H1 (cell line): ENCODE measurements at regions not wholly inside any gene's neighbourhood (a gene's known extent, or its start where the extent isn't known, plus 50 kb on each side); places are given as distances from the start of the nearest gene placed in this dataset.

Experiments
- CTCF ChIA-PET: fragments of 300-600 bp; sonication (Branson Sonifier 250); formaldehyde crosslinking; loops from one replicate; lab custom pipeline; 2021; ENCODE audit not compliant: partially characterized antibody; lab: Charles Lee
- POLR2A ChIA-PET: fragments of 300-600 bp; sonication (Branson Sonifier 250); formaldehyde crosslinking; loops from one replicate; lab custom pipeline; 2021; ENCODE audit warnings: inconsistent platforms; ENCODE audit not compliant: partially characterized antibody; lab: Charles Lee
- DNase-seq, 2 experiments: peaks; one replicate each; pipeline versions ENCODE4 v3.0.0 to v3.0.0-alpha.2; 2010 to 2022; ENCODE audit warnings: low spot score in 2 of 2, low read depth in 1 of 2, mixed read lengths in 1 of 2
- FAIRE-seq: peaks from 2 replicates; lab custom pipeline; 2011; peaks lifted over from hg19 to GRCh38; lab: Jason Lieb, UNC
- H2AFZ ChIP-seq: 2 replicates; pipeline ENCODE4 v1.8.1; 2012; ENCODE audit warnings: low read length, inconsistent platforms
- H2AK5ac ChIP-seq: 2 replicates; pipeline ENCODE4 v1.6.1; 2013; ENCODE audit warnings: low read depth, low read length
- H2BK120ac ChIP-seq: replicated peaks from 2 replicates; pipeline ENCODE3; 2013; ENCODE audit warnings: low read depth, low read length, inconsistent platforms
- H2BK12ac ChIP-seq: 2 replicates; pipeline ENCODE4 v1.6.1; 2013; ENCODE audit warnings: low read depth, low read length
- H2BK15ac ChIP-seq: 2 replicates; pipeline ENCODE4 v1.6.1; 2013; ENCODE audit warnings: low read length
- H2BK20ac ChIP-seq: 2 replicates; pipeline ENCODE4 v1.6.1; 2013; ENCODE audit warnings: low read length
- H2BK5ac ChIP-seq: 2 replicates; pipeline ENCODE4 v1.6.1; 2013; ENCODE audit warnings: low read depth, low read length
- H3K14ac ChIP-seq: 2 replicates; pipeline ENCODE4 v1.6.1; 2013; ENCODE audit warnings: inconsistent platforms; ENCODE audit not compliant: insufficient read length
- H3K18ac ChIP-seq: 2 replicates; pipeline ENCODE4 v1.6.1; 2013; ENCODE audit warnings: low read length; ENCODE audit errors: extremely low read depth
- H3K23ac ChIP-seq: 2 replicates; pipeline ENCODE4 v1.6.1; 2013; ENCODE audit warnings: inconsistent platforms; ENCODE audit not compliant: insufficient read length
- H3K23me2 ChIP-seq: 2 replicates; pipeline ENCODE4 v1.6.1; 2013; ENCODE audit warnings: low read depth, low read length
- H3K27ac ChIP-seq: 2 replicates; pipeline ENCODE4 v1.6.1; 2011; ENCODE audit warnings: low read depth, low read length, inconsistent platforms
- H3K27me3 ChIP-seq, 4 experiments: replicated peaks in 1 of 4; 1 replicate in 1 of 4; 2 replicates in 3 of 4; pipeline versions ENCODE4 v1.6.1 to v1.8.1; 2011 to 2013; ENCODE audit warnings: low read length in 3 of 4, mild to moderate bottlenecking in 3 of 4, inconsistent platforms in 2 of 4, mixed read lengths in 2 of 4, moderate library complexity in 1 of 4; ENCODE audit not compliant: control insufficient read depth in 3 of 4, insufficient read depth in 3 of 4; ENCODE audit errors: extremely low read depth in 1 of 4
- H3K36me3 ChIP-seq, 4 experiments: 2 replicates each; pipeline versions ENCODE4 v1.6.1 to v1.8.1; 2011 to 2013; ENCODE audit warnings: mild to moderate bottlenecking in 4 of 4, low read length in 3 of 4, moderate library complexity in 2 of 4, control low read depth in 1 of 4, inconsistent platforms in 1 of 4; ENCODE audit not compliant: insufficient read depth in 4 of 4, control insufficient read depth in 2 of 4
- H3K4ac ChIP-seq: replicated peaks from 2 replicates; pipeline ENCODE3; 2013; ENCODE audit warnings: low read length, low read depth, mixed read lengths, inconsistent platforms; ENCODE audit not compliant: insufficient read length
- H3K4me1 ChIP-seq, 4 experiments: replicated peaks in 1 of 4; 1 replicate in 1 of 4; 2 replicates in 3 of 4; pipeline versions ENCODE4 v1.6.1 to v1.8.1; 2011 to 2013; ENCODE audit warnings: low read length in 3 of 4, inconsistent platforms in 2 of 4, mixed read lengths in 1 of 4; ENCODE audit not compliant: insufficient read depth in 4 of 4, control insufficient read depth in 3 of 4
- H3K4me2 ChIP-seq, 2 experiments: 2 replicates each; pipeline versions ENCODE4 v1.6.1 to v1.8.1; 2011 to 2013; ENCODE audit warnings: low read depth in 2 of 2, low read length in 2 of 2, control low read depth in 1 of 2, inconsistent platforms in 1 of 2, mild to moderate bottlenecking in 1 of 2; ENCODE audit not compliant: insufficient read depth in 1 of 2
- H3K4me3 ChIP-seq, 4 experiments: fragments of 200-600, 300-600 bp in 1 of 4; sonication (generic), shearing (Covaris generic), sonication (Bioruptor Twin) in 1 of 4; 2 replicates each; pipeline versions ENCODE4 v1.5.1 to v1.8.1; 2011 to 2016; ENCODE audit warnings: low read length in 4 of 4, low read depth in 3 of 4, control low read depth in 2 of 4, inconsistent platforms in 2 of 4, mild to moderate bottlenecking in 2 of 4, mixed read lengths in 1 of 4, moderate library complexity in 1 of 4; ENCODE audit not compliant: insufficient read depth in 2 of 4; ENCODE audit errors: extremely low read depth in 1 of 4
- H3K56ac ChIP-seq: replicated peaks from 2 replicates; pipeline ENCODE3; 2013; ENCODE audit warnings: low read depth, mild to moderate bottlenecking, mixed read lengths, low read length, inconsistent platforms; ENCODE audit not compliant: insufficient read length
- H3K79me1 ChIP-seq: 2 replicates; pipeline ENCODE4 v1.6.1; 2013; ENCODE audit warnings: low read depth, low read length, control low read depth
- H3K79me2 ChIP-seq, 2 experiments: 2 replicates each; pipeline versions ENCODE4 v1.6.1 to v1.8.1; 2012 to 2013; ENCODE audit warnings: low read length in 2 of 2, mild to moderate bottlenecking in 2 of 2, inconsistent platforms in 1 of 2; ENCODE audit not compliant: insufficient read depth in 2 of 2, control insufficient read depth in 1 of 2
- H3K9ac ChIP-seq, 4 experiments: replicated peaks in 1 of 4; 1 replicate in 1 of 4; 2 replicates in 3 of 4; pipeline versions ENCODE4 v1.6.1 to v1.8.1; 2011 to 2013; ENCODE audit warnings: low read depth in 3 of 4, low read length in 3 of 4, control low read depth in 2 of 4, mild to moderate bottlenecking in 2 of 4, moderate library complexity in 2 of 4, inconsistent platforms in 1 of 4; ENCODE audit errors: extremely low read depth in 1 of 4
- H3K9me3 ChIP-seq, 2 experiments: 2 replicates each; pipeline versions ENCODE4 v1.6.1 to v1.8.1; 2012 to 2013; ENCODE audit warnings: mild to moderate bottlenecking in 2 of 2, moderate library complexity in 2 of 2, control low read depth in 1 of 2, inconsistent platforms in 1 of 2, low read depth in 1 of 2, low read length in 1 of 2, mixed read lengths in 1 of 2; ENCODE audit not compliant: insufficient read depth in 2 of 2
- H4K20me1 ChIP-seq, 2 experiments: replicated peaks in 1 of 2; 2 replicates each; pipeline versions ENCODE3 to v1.8.1; 2011 to 2013; ENCODE audit warnings: inconsistent platforms in 2 of 2, low read length in 2 of 2, mild to moderate bottlenecking in 1 of 2; ENCODE audit not compliant: insufficient read depth in 2 of 2, control insufficient read depth in 1 of 2
- H4K5ac ChIP-seq: 2 replicates; pipeline ENCODE4 v1.6.1; 2013; ENCODE audit warnings: low read length, low read depth, mixed read lengths, inconsistent platforms; ENCODE audit not compliant: insufficient read length
- H4K8ac ChIP-seq: 2 replicates; pipeline ENCODE4 v1.8.0; 2013; ENCODE audit warnings: mild to moderate bottlenecking, moderate library complexity, low read length, inconsistent platforms; ENCODE audit not compliant: insufficient read depth; ENCODE audit errors: extremely low read depth
- H4K91ac ChIP-seq: replicated peaks from 2 replicates; pipeline ENCODE3; 2013; ENCODE audit warnings: low read length, mixed read lengths, inconsistent platforms; ENCODE audit not compliant: insufficient read length
- CBX5 ChIP-seq: fragments of 300-800, 300-1000 bp; sonication (generic); IDR thresholded peaks from 2 replicates; pipeline ENCODE4 v1.7.1; 2016; ENCODE audit warnings: antibody characterized with exemption, low read length, low read depth
- CBX8 ChIP-seq: fragments of 300-800, 300-1000 bp; sonication (generic); IDR thresholded peaks from 2 replicates; pipeline ENCODE4 v1.7.1; 2016; ENCODE audit warnings: low read depth, low read length, borderline replicate concordance
- CHD1 ChIP-seq: IDR thresholded peaks from 2 replicates; pipeline ENCODE4 v1.6.1; 2012; ENCODE audit warnings: low read depth, low read length, improper control_type of control experiment
- CTBP2 ChIP-seq: IDR thresholded peaks from 2 replicates; pipeline ENCODE4 v1.7.0; 2011; ENCODE audit warnings: borderline replicate concordance, mild to moderate bottlenecking, moderate library complexity, mixed read lengths, low read length; ENCODE audit not compliant: insufficient read depth, insufficient read length
- E2F6 ChIP-seq: IDR thresholded peaks from 2 replicates; pipeline ENCODE4 v1.6.1; 2012; ENCODE audit warnings: inconsistent platforms
- JUND ChIP-seq: IDR thresholded peaks from 2 replicates; pipeline ENCODE4 v1.6.1; 2011; ENCODE audit warnings: mild to moderate bottlenecking, improper control_type of control experiment, low read length
- KDM1A ChIP-seq: fragments of 200-600, 300-600 bp; sonication (generic); IDR thresholded peaks from 2 replicates; pipeline ENCODE4 v1.7.1; 2016; ENCODE audit warnings: mild to moderate bottlenecking, low read length, borderline replicate concordance
- KDM5A ChIP-seq: fragments of 200-600 bp; IDR thresholded peaks from 2 replicates; pipeline ENCODE4 v1.7.1; 2012; ENCODE audit warnings: mild to moderate bottlenecking, low read length, inconsistent platforms, mixed read lengths
- MAX ChIP-seq: IDR thresholded peaks from 2 replicates; pipeline ENCODE4 v1.6.1; 2012; ENCODE audit warnings: inconsistent platforms
- RBBP5 ChIP-seq: IDR thresholded peaks from 2 replicates; pipeline ENCODE4 v1.7.1; 2012; ENCODE audit warnings: low read depth, mild to moderate bottlenecking, inconsistent platforms, low read length, moderate library complexity, borderline replicate concordance
- RXRA ChIP-seq: IDR thresholded peaks from 2 replicates; pipeline ENCODE4 v1.6.1; 2011; ENCODE audit warnings: low read depth, mild to moderate bottlenecking, low read length, moderate library complexity; ENCODE audit not compliant: insufficient read depth
- SAP30 ChIP-seq: fragments of 300-600 bp; sonication (generic); IDR thresholded peaks from 2 replicates; pipeline ENCODE4 v1.7.1; 2012; ENCODE audit warnings: low read length, moderate library complexity, mild to moderate bottlenecking, inconsistent platforms; ENCODE audit not compliant: insufficient read depth, insufficient replicate concordance
- TEAD4 ChIP-seq: IDR thresholded peaks from 2 replicates; pipeline ENCODE4 v1.6.1; 2012; ENCODE audit warnings: low read depth, low read length, inconsistent platforms, mixed read lengths
- WGBS, 2 experiments: shearing (Covaris generic) in 1 of 2; methylation state at CpG; one replicate each; pipeline versions ENCODE4 v1.1.6 to v1.1.7; 2013 to 2015; ENCODE audit warnings: low lambda C conversion rate in 2 of 2, mixed read lengths in 2 of 2, inconsistent platforms in 1 of 2, low coverage in 1 of 2, missing lambda C conversion rate in 1 of 2; ENCODE audit not compliant: insufficient replicate concordance in 2 of 2, insufficient coverage in 1 of 2, insufficient read length in 1 of 2; ENCODE audit errors: extremely low coverage in 1 of 2, missing lambda C conversion rate in 1 of 2; 5-methylcytosine and 5-hydroxymethylcytosine counted together

- Histone ChIP-seq H3K23ac (no peak overlapping the region), H3K23me2 (no peaks in the 10 kb centered on the region), H3K27me3 (no peaks in the 10 kb centered on the region), H4K91ac (no peak overlapping the region), H3K79me2 (no peaks in the 10 kb centered on the region), H2AFZ (no peak overlapping the region), H3K36me3 (no peaks in the 10 kb centered on the region), H2BK120ac (no peak overlapping the region), H3K56ac (no peak overlapping the region), H4K8ac (no peak overlapping the region; the same call in 1 of the 2 replicates), H3K4me3 (no peak overlapping the region), H4K20me1 (no peaks in the 10 kb centered on the region), H3K4me1 (peaks cover 0 to 5% (median 0%) of the 10 kb centered on the region in 4 experiments; a peak in 1 of 7 replicates), H2AK5ac (no peak overlapping the region), H3K4me2 (no peak overlapping the region), H2BK15ac (no peak overlapping the region), H2BK5ac (no peak overlapping the region), H2BK12ac (no peak overlapping the region), H3K79me1 (no peaks in the 10 kb centered on the region), H3K9me3 (no peaks in the 10 kb centered on the region), H3K27ac (no peak overlapping the region), H4K5ac (no peak overlapping the region), H3K4ac (no peak overlapping the region), H3K9ac (no peak overlapping the region), H3K14ac (no peak overlapping the region), H2BK20ac (no peak overlapping the region), H3K18ac (no peak overlapping the region)
- POLR2A ChIA-PET: no interaction called here
- no peak for DNase-seq
- 90% methylated on average over 7 of the region's 7 CpGs; no CpG with 5 or more reads in 1 of the 2 experiments for WGBS, 2 experiments
- no peak for FAIRE-seq
- CTCF ChIA-PET: interaction anchor here (1.0 to 1.6 kb wide), 5 partner anchors 9 to 156 kb away, joined by 3 to 7 read pairs (median 3); no protein-coding TSS in a partner anchor
- no peak for TF ChIP-seq CBX8
- TF ChIP-seq SAP30: no peak
- no peak for TF ChIP-seq TEAD4
- no peak for TF ChIP-seq JUND
- TF ChIP-seq RBBP5: no peak
- no peak for TF ChIP-seq CTBP2
- TF ChIP-seq MAX: no peak
- no peak for TF ChIP-seq KDM5A
- no peak for TF ChIP-seq RXRA
- TF ChIP-seq E2F6: no peak
- no peak for TF ChIP-seq KDM1A
- TF ChIP-seq CHD1: no peak
- TF ChIP-seq CBX5: no peak
Measured at GRCh38 chr9:16333691-16334090, 536.8 kb downstream of the BNC2 start.
